Esophagus squamous epithelium (tissue), 4 donors: ENCODE measurements at regions not wholly inside any gene's neighbourhood (a gene's known extent, or its start where the extent isn't known, plus 50 kb on each side); places are given as distances from the start of the nearest gene placed in this dataset.

Source experiments
- POLR2A ChIP-seq, 4 donors: fragments of 450-650 bp; IDR thresholded peaks; one replicate each; pipeline ENCODE4 v1.6.1; 2017; ENCODE audit warnings: antibody characterized with exemption in 4 of 4, mild to moderate bottlenecking in 4 of 4, moderate library complexity in 3 of 4
- TF ChIP-seq, protein P1 (sequence below), 6 experiments: fragments of 450-650 bp in 4 of 6; fragments of 200-600 bp in 2 of 6; sonication (generic) in 2 of 6; IDR thresholded peaks; one replicate each; pipeline ENCODE4 v1.5.1; 2016 to 2019; ENCODE audit warnings: antibody characterized with exemption in 6 of 6, mild to moderate bottlenecking in 4 of 6, moderate library complexity in 4 of 6

DNA sequence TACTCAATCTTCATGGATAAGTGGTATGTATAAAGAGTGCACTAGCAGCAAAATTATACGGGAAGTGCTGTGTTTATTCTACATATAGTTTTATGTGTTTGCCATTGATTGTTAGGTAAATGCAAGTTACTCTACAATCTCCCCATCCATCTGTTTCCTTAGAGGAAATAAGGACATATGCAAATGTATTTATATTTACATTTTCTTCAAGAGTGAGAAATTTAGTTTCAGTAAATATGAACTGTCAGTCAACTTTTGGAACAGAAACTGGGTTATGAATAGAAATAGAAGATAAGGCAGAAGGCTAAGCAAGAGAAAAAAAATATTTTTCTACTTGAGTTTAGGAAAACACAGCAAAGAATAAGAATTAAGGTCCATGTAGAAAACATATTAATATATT, 176.1 kb upstream of the KLHL1 start:
- TF ChIP-seq, protein P1, sequence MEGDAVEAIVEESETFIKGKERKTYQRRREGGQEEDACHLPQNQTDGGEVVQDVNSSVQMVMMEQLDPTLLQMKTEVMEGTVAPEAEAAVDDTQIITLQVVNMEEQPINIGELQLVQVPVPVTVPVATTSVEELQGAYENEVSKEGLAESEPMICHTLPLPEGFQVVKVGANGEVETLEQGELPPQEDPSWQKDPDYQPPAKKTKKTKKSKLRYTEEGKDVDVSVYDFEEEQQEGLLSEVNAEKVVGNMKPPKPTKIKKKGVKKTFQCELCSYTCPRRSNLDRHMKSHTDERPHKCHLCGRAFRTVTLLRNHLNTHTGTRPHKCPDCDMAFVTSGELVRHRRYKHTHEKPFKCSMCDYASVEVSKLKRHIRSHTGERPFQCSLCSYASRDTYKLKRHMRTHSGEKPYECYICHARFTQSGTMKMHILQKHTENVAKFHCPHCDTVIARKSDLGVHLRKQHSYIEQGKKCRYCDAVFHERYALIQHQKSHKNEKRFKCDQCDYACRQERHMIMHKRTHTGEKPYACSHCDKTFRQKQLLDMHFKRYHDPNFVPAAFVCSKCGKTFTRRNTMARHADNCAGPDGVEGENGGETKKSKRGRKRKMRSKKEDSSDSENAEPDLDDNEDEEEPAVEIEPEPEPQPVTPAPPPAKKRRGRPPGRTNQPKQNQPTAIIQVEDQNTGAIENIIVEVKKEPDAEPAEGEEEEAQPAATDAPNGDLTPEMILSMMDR (IDR thresholded peaks at IDR 0.05) = no peak
- TF ChIP-seq POLR2A (IDR thresholded peaks at IDR 0.05) = no peak
